ENCODE measurements at regions not wholly inside any gene's neighbourhood (a gene's known extent, or its start where the extent isn't known, plus 50 kb on each side); places are given as distances from the start of the nearest gene placed in this dataset.
A peak's percentile ranks its signal among the peaks of the same experiment; 100 is the strongest.
"Not testable (repeated sequence)": the region's sequence is repeated elsewhere in the genome, so short reads cannot be mapped to it uniquely, and the experiment has no call there.

GRCh38 chr7:82624965-82625364 lies 181.4 kb upstream of the CACNA2D1 start:
- no peak for DNase-seq (ENCODE audit: low read depth)

- no peak for DNase-seq (ENCODE audit: low read depth)
Measured at GRCh38 chr7:82624337-82624736, 180.8 kb upstream of the CACNA2D1 start.

- no peak for DNase-seq (ENCODE audit: low read depth)
Measured at GRCh38 chr7:82623812-82624211, 180.2 kb upstream of the CACNA2D1 start.

GRCh38 chr7:82617156-82617555 lies 173.6 kb upstream of the CACNA2D1 start:
- DNase-seq (ENCODE audit: low read depth), result no peak

GRCh38 chr7:82616059-82616728 lies 172.6 kb upstream of the CACNA2D1 start:
- no peak for DNase-seq (ENCODE audit: low read depth)

- DNase-seq (ENCODE audit: low read depth), result no peak
Measured at GRCh38 chr7:82615527-82615926, 171.9 kb upstream of the CACNA2D1 start.

- DNase-seq (ENCODE audit: low read depth), result no peak
Measured at GRCh38 chr7:82609746-82610145, 166.2 kb upstream of the CACNA2D1 start.

GRCh38 chr7:82605247-82605864 lies 161.8 kb upstream of the CACNA2D1 start:
- DNase-seq (ENCODE audit: low read depth), result no peak

- no peak for DNase-seq (ENCODE audit: low read depth)
Measured at GRCh38 chr7:82602066-82602465, 158.5 kb upstream of the CACNA2D1 start.

GRCh38 chr7:82600531-82600930 lies 157.0 kb upstream of the CACNA2D1 start:
- no peak for DNase-seq (ENCODE audit: low read depth)

GRCh38 chr7:82599895-82600294 lies 156.3 kb upstream of the CACNA2D1 start:
- no peak for DNase-seq (ENCODE audit: low read depth)

- no peak for DNase-seq (ENCODE audit: low read depth)
Measured at GRCh38 chr7:82598958-82599357, 155.4 kb upstream of the CACNA2D1 start.

- DNase-seq (ENCODE audit: low read depth), result not testable (repeated sequence)
Measured at GRCh38 chr7:82595795-82596194, 152.2 kb upstream of the CACNA2D1 start.

GRCh38 chr7:82595176-82595575 lies 151.6 kb upstream of the CACNA2D1 start:
- DNase-seq (ENCODE audit: low read depth), result no peak

GRCh38 chr7:82594665-82595064 lies 151.1 kb upstream of the CACNA2D1 start:
- no peak for DNase-seq (ENCODE audit: low read depth)

GRCh38 chr7:82593780-82594179 lies 150.2 kb upstream of the CACNA2D1 start:
- DNase-seq (ENCODE audit: low read depth), result no peak

GRCh38 chr7:82592416-82592815 lies 148.8 kb upstream of the CACNA2D1 start:
- DNase-seq (ENCODE audit: low read depth), result no peak

GRCh38 chr7:82579047-82579446 lies 135.5 kb upstream of the CACNA2D1 start:
- no peak for DNase-seq (ENCODE audit: low read depth)

GRCh38 chr7:82578430-82578829 lies 134.9 kb upstream of the CACNA2D1 start:
- DNase-seq (ENCODE audit: low read depth), result no peak

GRCh38 chr7:82572195-82572880 lies 128.8 kb upstream of the CACNA2D1 start:
- peak; percentile 25 for DNase-seq (ENCODE audit: low read depth)

- DNase-seq (ENCODE audit: low read depth), result not testable (repeated sequence)
Measured at GRCh38 chr7:82571047-82571446, 127.5 kb upstream of the CACNA2D1 start.

GRCh38 chr7:82567841-82568240 lies 124.3 kb upstream of the CACNA2D1 start:
- DNase-seq (ENCODE audit: low read depth), result no peak

GRCh38 chr7:82567356-82567755 lies 123.8 kb upstream of the CACNA2D1 start:
- DNase-seq (ENCODE audit: low read depth), result no peak
